HepG2 (cell line): ENCODE measurements at regions not wholly inside any gene's neighbourhood (a gene's known extent, or its start where the extent isn't known, plus 50 kb on each side); places are given as distances from the start of the nearest gene placed in this dataset.

ENCODE experiments used
- ATAC-seq: fragments of 200-7000 bp; cut with Tn5 transposase; 3 replicates; pipeline ENCODE4 v1.9.1; 2020; ENCODE audit warnings: mild to moderate bottlenecking, moderate library complexity
- BruUV-seq: library from RNA; stranded (reverse); fragments of 400-500 nt; replicated peaks from 2 replicates; lab custom pipeline; 2021; lab: Mats Ljungman, UMichigan
- CTCF ChIA-PET: fragments of 300-600 bp; formaldehyde crosslinking; extraction: SDS; loops from one replicate; lab custom pipeline; 2021; ENCODE audit warnings: low total read pairs, inconsistent platforms, low intra/inter-chr PET ratio; lab: Yijun Ruan, JAX
- POLR2A ChIA-PET: fragments of 350-600 bp; sonication (Branson Sonifier 250); formaldehyde crosslinking; loops from one replicate; lab custom pipeline; 2020; ENCODE audit warnings: antibody characterized with exemption, inconsistent platforms; lab: Yijun Ruan, JAX
- DNase-seq: peaks from one replicate; pipeline ENCODE4 v3.0.0-alpha.2; 2015; ENCODE audit warnings: low spot score
- FAIRE-seq: peaks from 3 replicates; lab custom pipeline; 2011; peaks lifted over from hg19 to GRCh38; lab: Jason Lieb, UNC
- H2AFZ ChIP-seq: one replicate; pipeline ENCODE4 v1.6.1; 2011; ENCODE audit warnings: low read length, inconsistent platforms
- H3K27ac ChIP-seq: fragments of 300-600 bp; 3 replicates; pipeline ENCODE4 v1.8.0; 2011; ENCODE audit warnings: mixed run types, mild to moderate bottlenecking, mixed read lengths, low read length, inconsistent platforms; ENCODE audit not compliant: insufficient read depth; ENCODE audit errors: extremely low read length
- H3K27me3 ChIP-seq, 2 experiments: fragments of 200-600 bp in 1 of 2; 2 replicates in 1 of 2; 3 replicates in 1 of 2; pipeline versions ENCODE4 v1.6.0 to v1.8.0; 2011; ENCODE audit warnings: low read length in 2 of 2, mild to moderate bottlenecking in 2 of 2, moderate library complexity in 2 of 2, inconsistent platforms in 1 of 2; ENCODE audit not compliant: insufficient read depth in 2 of 2, control insufficient read depth in 1 of 2
- H3K36me3 ChIP-seq, 2 experiments: fragments of 200-600 bp in 1 of 2; replicated peaks in 1 of 2; 2 replicates in 1 of 2; 3 replicates in 1 of 2; pipeline versions ENCODE4 v1.5.1 to v1.8.0; 2011; ENCODE audit warnings: low read length in 2 of 2, inconsistent platforms in 1 of 2; ENCODE audit not compliant: insufficient read depth in 2 of 2, control insufficient read depth in 1 of 2
- H3K4me1 ChIP-seq: 2 replicates; pipeline ENCODE4 v1.5.1; 2012; ENCODE audit warnings: low read length, inconsistent platforms; ENCODE audit not compliant: insufficient read depth
- H3K4me2 ChIP-seq: 2 replicates; pipeline ENCODE4 v1.6.0; 2011; ENCODE audit warnings: low read depth, low read length, inconsistent platforms
- H3K4me3 ChIP-seq, 3 experiments: fragments of 200-600 bp in 1 of 3; sonication (generic), shearing (Covaris generic) in 1 of 3; replicated peaks in 1 of 3; 2 replicates each; pipeline ENCODE4 v1.5.1; 2011 to 2016; ENCODE audit warnings: low read length in 3 of 3, inconsistent platforms in 2 of 3, low read depth in 2 of 3, mild to moderate bottlenecking in 2 of 3, control low read depth in 1 of 3, mixed read lengths in 1 of 3; ENCODE audit not compliant: insufficient read depth in 1 of 3
- H3K79me2 ChIP-seq: one replicate; pipeline ENCODE4 v1.6.1; 2011; ENCODE audit warnings: low read length, inconsistent platforms; ENCODE audit not compliant: insufficient read depth
- H3K9ac ChIP-seq: 2 replicates; pipeline ENCODE4 v1.6.0; 2011; ENCODE audit warnings: mild to moderate bottlenecking, low read depth, low read length, inconsistent platforms; ENCODE audit not compliant: insufficient read depth
- H3K9me3 ChIP-seq: 2 replicates; pipeline ENCODE4 v1.5.1; 2012; ENCODE audit warnings: mild to moderate bottlenecking, low read length
- H4K20me1 ChIP-seq: 2 replicates; pipeline ENCODE4 v1.6.0; 2011; ENCODE audit warnings: inconsistent platforms, mild to moderate bottlenecking, low read length, moderate library complexity; ENCODE audit not compliant: insufficient read depth
- ATM ChIP-seq: fragments of 450-650 bp; IDR thresholded peaks from 2 replicates; pipeline ENCODE4 v1.7.1; 2017; ENCODE audit warnings: mild to moderate bottlenecking, borderline replicate concordance
- HNRNPUL1 ChIP-seq: fragments of 200-400 bp; formaldehyde crosslinking; IDR thresholded peaks from 2 replicates; pipeline ENCODE4 v1.6.1; 2017; ENCODE audit warnings: low read depth, mild to moderate bottlenecking, low read length, moderate library complexity
- IRX3 ChIP-seq: sonication (generic); formaldehyde crosslinking; IDR thresholded peaks from 2 replicates; pipeline ENCODE4 v1.8.1; 2023; ENCODE audit warnings: mild to moderate bottlenecking, low read depth, missing genetic modification reagents, borderline replicate concordance
- KLF15 ChIP-seq: sonication (generic); formaldehyde crosslinking; IDR thresholded peaks from 2 replicates; pipeline ENCODE4 v1.8.1; 2023; ENCODE audit warnings: borderline replicate concordance, mild to moderate bottlenecking, inconsistent platforms, missing genetic modification reagents, mixed read lengths
- MYC ChIP-seq: sonication (generic); formaldehyde crosslinking; IDR thresholded peaks from 2 replicates; pipeline ENCODE4 v1.9.0; 2021; ENCODE audit warnings: missing genetic modification reagents, borderline replicate concordance
- NPAS2 ChIP-seq: sonication (generic); formaldehyde crosslinking; IDR thresholded peaks from 2 replicates; pipeline ENCODE4 v1.8.0; 2022; ENCODE audit warnings: mild to moderate bottlenecking, missing genetic modification reagents, borderline replicate concordance
- PBX2 ChIP-seq: IDR thresholded peaks from 2 replicates; pipeline ENCODE4 v1.6.1; 2016; ENCODE audit warnings: control low read depth
- RAD21 ChIP-seq: fragments of 450-650 bp; formaldehyde crosslinking; IDR thresholded peaks from 2 replicates; pipeline ENCODE4 v1.5.0; 2020; ENCODE audit warnings: mild to moderate bottlenecking
- TOE1 ChIP-seq: sonication (generic); formaldehyde crosslinking; IDR thresholded peaks from 2 replicates; pipeline ENCODE4 v1.4.0; 2020; ENCODE audit warnings: mild to moderate bottlenecking, missing genetic modification reagents
- YEATS2 ChIP-seq: sonication (generic); formaldehyde crosslinking; IDR thresholded peaks from 2 replicates; pipeline ENCODE4 v1.4.0; 2020; ENCODE audit warnings: missing genetic modification reagents, borderline replicate concordance
- ZBTB8A ChIP-seq: sonication (generic); formaldehyde crosslinking; IDR thresholded peaks from 2 replicates; pipeline ENCODE4 v1.4.0; 2020; ENCODE audit warnings: mild to moderate bottlenecking, low read depth, missing genetic modification reagents, borderline replicate concordance
- ZNF136 ChIP-seq: sonication (generic); formaldehyde crosslinking; IDR thresholded peaks from 2 replicates; pipeline ENCODE4 v1.8.1; 2022; ENCODE audit warnings: low read depth, mild to moderate bottlenecking, moderate library complexity, missing genetic modification reagents
- ZNF414 ChIP-seq: sonication (generic); formaldehyde crosslinking; IDR thresholded peaks from 2 replicates; pipeline ENCODE4 v1.5.0; 2020; ENCODE audit warnings: missing genetic modification reagents
- ZNF543 ChIP-seq: sonication (generic); formaldehyde crosslinking; IDR thresholded peaks from 2 replicates; pipeline ENCODE4 v1.4.0; 2020; ENCODE audit warnings: mild to moderate bottlenecking, missing genetic modification reagents
- ZNF564 ChIP-seq: sonication (generic); formaldehyde crosslinking; IDR thresholded peaks from 2 replicates; pipeline ENCODE4 v1.8.1; 2023; ENCODE audit warnings: mild to moderate bottlenecking, missing genetic modification reagents
- ZNF597 ChIP-seq: sonication (generic); formaldehyde crosslinking; IDR thresholded peaks from 2 replicates; pipeline ENCODE4 v1.5.0; 2020; ENCODE audit warnings: missing genetic modification reagents
- WGBS: methylation state at CpG from one replicate; pipeline ENCODE4 v1.1.6; 2017; ENCODE audit warnings: low lambda C conversion rate; 5-methylcytosine and 5-hydroxymethylcytosine counted together
- in situ Hi-C: cut with HindIII; loops from 2 replicates; pipeline ENCODE4 v1.10.0; 2017; ENCODE audit warnings: low pct_unique_long_range_greater_than_20kb; ENCODE audit not compliant: extremely low pct_ligation_motif_present
- intact Hi-C: fragments of 100-400 bp; cut with micrococcal nuclease; formaldehyde crosslinking; loops from one replicate; pipeline ENCODE4 v1.10.0; 2022; ENCODE audit not compliant: unreplicated experiment

- Histone ChIP-seq H4K20me1 (no peaks in the 10 kb centered on the region), H3K36me3 (no peaks in the 10 kb centered on the region), H3K4me2 (no peak overlapping the region), H3K9ac (no peak overlapping the region), H3K27me3 (no peaks in the 10 kb centered on the region), H2AFZ (no peak overlapping the region), H3K4me1 (no peaks in the 10 kb centered on the region), H3K9me3 (no peaks in the 10 kb centered on the region), H3K4me3 (no peak overlapping the region), H3K79me2 (no peaks in the 10 kb centered on the region)
- DNase-seq (no peak), ATAC-seq (no peak)
- WGBS = 2% methylated on average over 1 of the region's 1 CpG
- BruUV-seq = no TSS peak
- POLR2A ChIA-PET = no interaction called here
- CTCF ChIA-PET = no interaction called here
- intact Hi-C loops = no loop called here
- no peak for TF ChIP-seq TOE1 (CRISPR knock-in tag)
- no peak for TF ChIP-seq RAD21 (CRISPR knock-in tag)
- TF ChIP-seq IRX3 = no peak
- no peak for TF ChIP-seq ZNF136 (CRISPR knock-in tag)
- no peak for TF ChIP-seq PBX2
- no peak for TF ChIP-seq ZNF414 (CRISPR knock-in tag)
- TF ChIP-seq HNRNPUL1 = no peak
- no peak for TF ChIP-seq ZNF564
- no peak for TF ChIP-seq ZNF543 (CRISPR knock-in tag)
- TF ChIP-seq ZNF597 (CRISPR knock-in tag) = no peak
- TF ChIP-seq ATM = no peak
- no peak for TF ChIP-seq YEATS2
- TF ChIP-seq NPAS2 (CRISPR knock-in tag) = no peak
- no peak for TF ChIP-seq ZBTB8A (CRISPR knock-in tag)
- TF ChIP-seq MYC (CRISPR knock-in tag) = no peak
- TF ChIP-seq KLF15 = no peak
- TF ChIP-seq, all 625 proteins: peak for 0
- in situ Hi-C loops = no loop called here
- H3K27ac ChIP-seq = no peak overlapping the region
- no peak for FAIRE-seq
Observed at GRCh38 chr2:33927756-33928155, 328.7 kb upstream of the FAM98A start.
